DMS 273 (cell line): ENCODE measurements at regions not wholly inside any gene's neighbourhood (a gene's known extent, or its start where the extent isn't known, plus 50 kb on each side); places are given as distances from the start of the nearest gene placed in this dataset.
"Not testable (repeated sequence)": the region's sequence is repeated elsewhere in the genome, so short reads cannot be mapped to it uniquely, and the experiment has no call there.

Experiments
- DNase-seq: peaks from one replicate; lab custom pipeline; 2025; ENCODE audit not compliant: unreplicated experiment; lab: John Stamatoyannopoulos, UW

GRCh38 chr4:59455751-59456150 is 1744.4 kb upstream of the ADGRL3 start:
- no peak for DNase-seq

DNA sequence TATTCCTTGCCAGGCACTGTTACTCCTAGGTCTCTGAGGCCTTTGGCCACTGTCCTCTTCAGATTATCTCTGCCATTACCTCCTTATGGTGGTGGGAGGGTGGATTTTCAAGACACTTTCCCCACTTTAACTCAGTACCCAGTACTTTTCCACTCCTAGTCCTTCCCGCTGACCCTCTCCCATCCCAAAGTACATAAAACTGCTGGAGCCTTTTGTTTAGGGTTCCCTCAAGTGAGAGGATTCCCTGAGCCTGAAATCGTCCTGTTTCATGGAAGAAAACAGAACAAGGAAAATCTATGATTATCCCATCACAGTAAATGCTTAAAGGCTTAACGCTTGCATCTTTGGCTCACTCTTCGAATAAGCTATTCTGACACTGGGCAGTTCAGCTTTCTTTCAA is 1742.5 kb upstream of the ADGRL3 start:
- DNase-seq = no peak

- DNase-seq = no peak
Measured at GRCh38 chr4:59484944-59485343, 1715.2 kb upstream of the ADGRL3 start.

- no peak for DNase-seq
Measured at GRCh38 chr4:59500103-59500502, 1700.0 kb upstream of the ADGRL3 start.

GRCh38 chr4:59503731-59504130 is 1696.4 kb upstream of the ADGRL3 start:
- no peak for DNase-seq

GRCh38 chr4:59511809-59512208 is 1688.3 kb upstream of the ADGRL3 start:
- DNase-seq = not testable (repeated sequence)

- DNase-seq = no peak
Measured at GRCh38 chr4:59517007-59517406, 1683.1 kb upstream of the ADGRL3 start.

DNA sequence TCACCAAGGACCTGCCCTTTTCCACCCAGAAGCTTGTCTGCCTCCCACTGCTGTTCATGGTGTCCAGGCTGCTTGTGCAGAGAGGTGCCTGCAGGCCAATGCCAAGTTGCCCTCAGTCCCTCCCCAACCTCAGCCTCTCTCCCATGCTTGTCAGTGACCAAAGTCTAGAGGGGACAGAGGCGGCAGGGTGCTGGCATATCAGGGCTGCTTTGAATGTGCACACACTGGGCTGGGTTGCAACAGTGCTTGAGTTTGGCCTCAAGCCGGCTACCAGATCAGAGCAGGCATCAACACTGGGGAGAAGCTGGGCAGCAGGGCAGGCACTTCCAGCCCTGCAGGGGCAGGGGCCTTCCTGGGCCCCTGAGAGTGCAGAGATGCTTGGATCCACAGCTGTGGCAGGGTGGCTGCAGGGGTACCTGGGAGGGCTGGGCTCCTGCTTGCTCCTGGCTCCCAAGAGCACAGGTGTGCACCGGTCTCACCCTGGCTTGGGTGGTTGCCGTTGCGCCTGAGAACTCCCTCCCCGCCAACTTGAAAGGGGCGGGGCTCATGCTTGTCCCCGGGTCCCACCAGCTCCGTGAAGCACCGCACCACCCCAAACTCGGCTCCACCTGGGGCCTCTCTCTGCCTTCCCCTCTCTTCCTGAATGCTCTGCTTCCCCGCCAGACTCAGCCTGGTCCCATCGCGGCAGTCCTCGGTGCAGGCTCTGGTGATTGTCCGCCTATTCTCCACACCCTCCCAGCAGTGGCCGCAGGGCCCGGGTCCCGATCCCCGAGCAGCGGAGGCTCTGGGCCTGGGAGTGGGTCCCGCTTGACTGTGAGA is 1681.9 kb upstream of the ADGRL3 start:
- DNase-seq = no peak

- DNase-seq = no peak
Measured at GRCh38 chr4:59525885-59526284, 1674.2 kb upstream of the ADGRL3 start.

DNA sequence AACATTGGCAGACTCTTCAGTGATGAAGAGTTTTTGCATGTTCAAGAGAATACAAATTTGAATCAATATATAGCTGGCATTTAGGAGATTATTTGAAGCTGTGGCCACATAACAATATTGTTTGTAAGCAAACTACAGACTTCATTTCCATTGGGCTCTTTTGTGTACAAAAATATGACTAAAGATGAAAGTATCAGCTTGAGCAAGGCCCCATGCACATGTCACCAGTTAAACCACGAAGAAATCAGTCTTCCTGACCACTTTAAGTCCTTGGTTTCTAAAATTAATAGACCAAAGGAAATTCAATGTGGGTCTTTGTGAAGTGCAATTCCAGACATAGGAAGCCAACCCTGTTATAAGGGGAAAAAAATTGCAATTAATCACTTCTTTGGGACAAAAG is 1664.6 kb upstream of the ADGRL3 start:
- DNase-seq = no peak

GRCh38 chr4:59536428-59536827 is 1663.7 kb upstream of the ADGRL3 start:
- no peak for DNase-seq

GRCh38 chr4:59537246-59537886 is 1662.8 kb upstream of the ADGRL3 start:
- DNase-seq = no peak

GRCh38 chr4:59539401-59539800 is 1660.7 kb upstream of the ADGRL3 start:
- DNase-seq = peak; percentile 5

- no peak for DNase-seq
Measured at GRCh38 chr4:59540311-59540710, 1659.8 kb upstream of the ADGRL3 start.

GRCh38 chr4:59553063-59553720 is 1646.9 kb upstream of the ADGRL3 start:
- DNase-seq = peak; percentile 56

DNA sequence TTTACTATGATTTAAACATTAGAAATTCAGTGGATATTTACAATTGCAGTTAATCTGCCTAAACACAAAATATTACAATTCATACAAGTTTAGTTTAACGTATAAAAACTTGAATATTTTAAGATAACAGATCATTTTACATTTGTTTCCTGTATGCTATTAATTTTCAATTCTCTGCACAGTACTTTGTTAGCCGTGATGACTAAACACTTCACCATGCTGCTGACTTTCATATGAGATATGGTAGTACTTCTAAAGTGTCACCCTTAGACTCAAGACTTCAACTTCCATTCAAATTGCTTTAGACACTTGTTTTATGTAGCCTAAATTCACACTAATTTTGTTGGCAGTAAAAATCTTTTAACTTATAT is 1646.4 kb upstream of the ADGRL3 start:
- DNase-seq = peak; percentile 21

DNA sequence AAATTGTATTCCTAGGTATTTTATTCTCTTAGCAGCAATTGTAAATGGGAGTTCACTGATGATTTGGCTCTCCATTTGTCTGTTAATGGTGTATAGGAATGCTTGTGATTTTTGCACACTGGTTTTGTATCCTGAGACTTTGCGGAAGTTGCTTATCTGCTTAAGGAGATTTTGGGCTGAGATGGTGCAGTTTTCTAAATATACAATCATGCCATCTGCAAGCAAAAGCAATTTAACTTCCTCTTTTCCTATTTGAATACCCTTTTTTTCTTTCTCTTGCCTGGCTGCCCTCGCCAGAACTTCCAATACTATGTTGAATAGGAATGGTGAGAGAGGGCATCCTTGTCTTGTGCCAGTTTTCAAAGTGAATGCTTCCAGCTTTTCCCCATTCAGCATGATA is 1643.9 kb upstream of the ADGRL3 start:
- not testable (repeated sequence) for DNase-seq

DNA sequence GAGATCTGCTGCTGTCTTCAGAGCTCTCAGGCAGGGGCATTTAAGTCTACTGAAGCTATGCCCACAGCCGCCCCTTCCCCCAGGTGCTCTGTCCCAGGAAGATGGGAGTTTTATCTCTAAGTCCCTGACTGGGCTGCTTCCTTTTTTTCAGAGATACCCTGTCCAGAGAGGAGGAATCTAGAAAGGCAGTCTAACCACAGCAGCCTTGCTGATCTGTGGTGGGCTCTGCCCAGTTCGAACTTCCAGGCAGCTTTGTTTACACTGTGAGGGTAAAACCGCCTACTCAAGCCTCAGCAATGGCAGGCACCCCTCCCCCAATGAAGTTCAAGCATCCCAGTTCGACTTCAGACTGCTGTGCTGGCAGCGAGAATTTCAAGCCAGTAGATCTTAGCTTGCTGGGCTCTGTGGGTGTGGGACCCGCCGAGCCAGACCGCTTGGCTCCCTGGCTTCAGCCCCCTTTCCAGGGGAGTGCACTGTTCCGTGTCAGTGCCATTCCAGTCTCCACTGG is 1639.9 kb upstream of the ADGRL3 start:
- DNase-seq = not testable (repeated sequence)

DNA sequence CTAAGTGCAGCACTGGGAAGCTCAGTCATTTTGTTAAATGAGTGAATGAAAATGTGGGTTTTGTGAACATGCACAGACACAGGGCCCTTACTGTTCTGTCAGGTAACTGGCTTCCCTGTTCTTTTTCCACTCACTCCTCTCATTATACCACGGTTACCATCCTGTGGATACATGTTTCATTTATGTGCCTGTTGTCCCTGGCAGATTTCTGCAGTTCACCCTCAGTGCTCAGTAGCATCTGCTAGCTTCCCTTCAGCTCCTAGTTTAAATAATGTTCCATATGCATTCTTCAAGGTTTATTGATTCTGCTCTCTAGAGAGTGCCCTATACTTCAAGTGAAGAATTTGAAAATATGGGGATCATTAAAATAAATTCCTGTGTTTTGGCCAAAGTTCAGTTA is 1634.3 kb upstream of the ADGRL3 start:
- no peak for DNase-seq

GRCh38 chr4:59570860-59571476 is 1629.2 kb upstream of the ADGRL3 start:
- DNase-seq = no peak

GRCh38 chr4:59571805-59572430 is 1628.2 kb upstream of the ADGRL3 start:
- DNase-seq = no peak
